Liver (tissue), 3 donors: ENCODE measurements at regions not wholly inside any gene's neighbourhood (a gene's known extent, or its start where the extent isn't known, plus 50 kb on each side); places are given as distances from the start of the nearest gene placed in this dataset.

Source experiments
- EGR1 ChIP-seq, 2 donors: IDR thresholded peaks; 2 replicates each; pipeline ENCODE4 v1.6.1; 2016 to 2018; ENCODE audit warnings: antibody characterized with exemption in 2 of 2, low read depth in 2 of 2
- FOXA1 ChIP-seq: IDR thresholded peaks from 2 replicates; pipeline ENCODE4 v1.6.1; 2016; ENCODE audit warnings: antibody characterized with exemption
- JUND ChIP-seq, 2 donors: IDR thresholded peaks; 2 replicates each; pipeline ENCODE4 v1.6.1; 2016; ENCODE audit warnings: antibody characterized with exemption in 2 of 2
- TF ChIP-seq, protein P1 (sequence below): fragments of 150-350 bp; IDR thresholded peaks from 2 replicates; pipeline ENCODE4 v1.5.1; 2017; ENCODE audit warnings: improper control_type of control experiment, low read depth, low read length; ENCODE audit not compliant: missing input control
- TF ChIP-seq, protein P2 (sequence below): IDR thresholded peaks from 2 replicates; pipeline ENCODE4 v1.6.1; 2016; ENCODE audit warnings: antibody characterized with exemption, mild to moderate bottlenecking
- donor health status: healthy.
- donor health status: healthy.

DNA sequence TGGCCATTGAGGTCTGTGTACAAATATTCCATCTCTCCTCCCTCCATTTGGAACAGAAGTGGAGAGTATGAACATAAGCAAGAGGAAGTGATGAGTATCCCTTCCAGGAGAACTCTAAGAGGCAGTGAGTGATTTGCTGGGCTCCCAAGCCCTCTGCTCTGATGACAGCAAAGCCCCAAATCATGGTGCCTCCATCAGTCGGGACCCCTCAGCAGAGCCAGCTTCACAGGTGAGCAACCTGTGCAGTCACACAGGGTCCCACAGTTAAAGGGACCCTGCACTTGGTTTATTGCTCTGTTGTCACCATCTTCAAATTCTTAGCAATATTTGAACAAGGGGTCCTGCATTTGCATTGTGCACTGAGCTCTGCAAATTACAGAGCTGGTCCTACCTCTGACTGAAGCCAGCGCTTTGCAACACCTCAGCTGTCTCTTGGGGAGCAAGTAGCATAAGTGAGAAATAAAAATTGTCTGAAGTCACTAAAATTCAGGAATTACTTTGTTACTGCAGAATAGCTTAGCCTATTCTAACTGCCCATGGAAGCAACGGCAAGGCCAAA lies 466.4 kb downstream of the MN1 start:
- TF ChIP-seq EGR1 (IDR thresholded peaks at IDR 0.05; ENCODE audit: low read depth in 2 of 2) (no peak), JUND (IDR thresholded peaks at IDR 0.05) (no peak), FOXA1 (no peak)
- TF ChIP-seq, protein P1, sequence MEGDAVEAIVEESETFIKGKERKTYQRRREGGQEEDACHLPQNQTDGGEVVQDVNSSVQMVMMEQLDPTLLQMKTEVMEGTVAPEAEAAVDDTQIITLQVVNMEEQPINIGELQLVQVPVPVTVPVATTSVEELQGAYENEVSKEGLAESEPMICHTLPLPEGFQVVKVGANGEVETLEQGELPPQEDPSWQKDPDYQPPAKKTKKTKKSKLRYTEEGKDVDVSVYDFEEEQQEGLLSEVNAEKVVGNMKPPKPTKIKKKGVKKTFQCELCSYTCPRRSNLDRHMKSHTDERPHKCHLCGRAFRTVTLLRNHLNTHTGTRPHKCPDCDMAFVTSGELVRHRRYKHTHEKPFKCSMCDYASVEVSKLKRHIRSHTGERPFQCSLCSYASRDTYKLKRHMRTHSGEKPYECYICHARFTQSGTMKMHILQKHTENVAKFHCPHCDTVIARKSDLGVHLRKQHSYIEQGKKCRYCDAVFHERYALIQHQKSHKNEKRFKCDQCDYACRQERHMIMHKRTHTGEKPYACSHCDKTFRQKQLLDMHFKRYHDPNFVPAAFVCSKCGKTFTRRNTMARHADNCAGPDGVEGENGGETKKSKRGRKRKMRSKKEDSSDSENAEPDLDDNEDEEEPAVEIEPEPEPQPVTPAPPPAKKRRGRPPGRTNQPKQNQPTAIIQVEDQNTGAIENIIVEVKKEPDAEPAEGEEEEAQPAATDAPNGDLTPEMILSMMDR, result no peak
- TF ChIP-seq, protein P2, sequence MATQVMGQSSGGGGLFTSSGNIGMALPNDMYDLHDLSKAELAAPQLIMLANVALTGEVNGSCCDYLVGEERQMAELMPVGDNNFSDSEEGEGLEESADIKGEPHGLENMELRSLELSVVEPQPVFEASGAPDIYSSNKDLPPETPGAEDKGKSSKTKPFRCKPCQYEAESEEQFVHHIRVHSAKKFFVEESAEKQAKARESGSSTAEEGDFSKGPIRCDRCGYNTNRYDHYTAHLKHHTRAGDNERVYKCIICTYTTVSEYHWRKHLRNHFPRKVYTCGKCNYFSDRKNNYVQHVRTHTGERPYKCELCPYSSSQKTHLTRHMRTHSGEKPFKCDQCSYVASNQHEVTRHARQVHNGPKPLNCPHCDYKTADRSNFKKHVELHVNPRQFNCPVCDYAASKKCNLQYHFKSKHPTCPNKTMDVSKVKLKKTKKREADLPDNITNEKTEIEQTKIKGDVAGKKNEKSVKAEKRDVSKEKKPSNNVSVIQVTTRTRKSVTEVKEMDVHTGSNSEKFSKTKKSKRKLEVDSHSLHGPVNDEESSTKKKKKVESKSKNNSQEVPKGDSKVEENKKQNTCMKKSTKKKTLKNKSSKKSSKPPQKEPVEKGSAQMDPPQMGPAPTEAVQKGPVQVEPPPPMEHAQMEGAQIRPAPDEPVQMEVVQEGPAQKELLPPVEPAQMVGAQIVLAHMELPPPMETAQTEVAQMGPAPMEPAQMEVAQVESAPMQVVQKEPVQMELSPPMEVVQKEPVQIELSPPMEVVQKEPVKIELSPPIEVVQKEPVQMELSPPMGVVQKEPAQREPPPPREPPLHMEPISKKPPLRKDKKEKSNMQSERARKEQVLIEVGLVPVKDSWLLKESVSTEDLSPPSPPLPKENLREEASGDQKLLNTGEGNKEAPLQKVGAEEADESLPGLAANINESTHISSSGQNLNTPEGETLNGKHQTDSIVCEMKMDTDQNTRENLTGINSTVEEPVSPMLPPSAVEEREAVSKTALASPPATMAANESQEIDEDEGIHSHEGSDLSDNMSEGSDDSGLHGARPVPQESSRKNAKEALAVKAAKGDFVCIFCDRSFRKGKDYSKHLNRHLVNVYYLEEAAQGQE, result no peak
